ENCODE measurements at regions not wholly inside any gene's neighbourhood (a gene's known extent, or its start where the extent isn't known, plus 50 kb on each side); places are given as distances from the start of the nearest gene placed in this dataset.

DNA sequence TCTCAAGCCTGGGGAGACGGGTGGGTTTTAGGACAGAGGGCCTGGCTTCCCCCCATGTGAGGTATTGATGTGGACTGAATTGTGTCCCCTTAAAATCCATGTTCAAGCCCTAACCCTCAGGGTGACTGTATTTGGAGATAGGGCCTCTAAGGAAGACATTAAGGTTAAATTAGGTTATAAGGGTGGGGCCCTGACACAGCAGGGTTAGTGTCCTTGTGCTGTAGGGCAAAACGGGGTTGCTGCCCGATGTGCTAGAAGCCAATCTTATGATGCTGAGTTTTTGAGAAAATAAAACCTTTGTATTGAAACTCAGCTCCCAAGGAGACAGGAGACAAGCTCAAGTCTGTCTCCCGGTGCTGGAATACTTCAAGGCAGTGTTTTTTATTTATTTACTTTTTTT is 71.1 kb upstream of the NUP50 start:
- TF ChIP-seq POLR2AphosphoS5 (IDR thresholded peaks at IDR 0.05; ENCODE audit: low read depth, low read length) (no peak), POLR2A (IDR thresholded peaks at IDR 0.05; ENCODE audit: low read depth, low read length) (no peak), TAF1 (IDR thresholded peaks at IDR 0.05; ENCODE audit: borderline replicate concordance, low read depth, low read length) (no peak)

Measured in GM12892 (cell line).